Calu3 (cell line): ENCODE measurements at regions not wholly inside any gene's neighbourhood (a gene's known extent, or its start where the extent isn't known, plus 50 kb on each side); places are given as distances from the start of the nearest gene placed in this dataset.

Source experiments
- BruUV-seq: library from RNA; stranded (reverse); fragments of 400-500 nt; replicated peaks from 2 replicates; lab custom pipeline; 2021; lab: Mats Ljungman, UMichigan
- CTCF ChIA-PET: fragments of 300-600 bp; sonication (Branson Sonifier 250); formaldehyde crosslinking; loops from one replicate; lab custom pipeline; 2022; ENCODE audit warnings: antibody characterized with exemption; lab: Charles Lee
- DNase-seq: peaks from one replicate; pipeline ENCODE4 v3.0.0; 2022
- H3K27ac Mint-ChIP-seq: one replicate; pipeline ENCODE4 v1.8.0; 2022; ENCODE audit warnings: mixed read lengths; ENCODE audit not compliant: unreplicated experiment
- H3K27me3 Mint-ChIP-seq: one replicate; pipeline ENCODE4 v1.8.0; 2022; ENCODE audit warnings: mixed read lengths; ENCODE audit not compliant: unreplicated experiment
- H3K36me3 Mint-ChIP-seq: one replicate; pipeline ENCODE4 v1.8.0; 2022; ENCODE audit warnings: mild to moderate bottlenecking, moderate library complexity, mixed read lengths; ENCODE audit not compliant: insufficient read depth, unreplicated experiment
- H3K4me1 Mint-ChIP-seq: one replicate; pipeline ENCODE4 v1.8.0; 2022; ENCODE audit warnings: mild to moderate bottlenecking, low read depth, mixed read lengths; ENCODE audit not compliant: unreplicated experiment
- H3K4me3 Mint-ChIP-seq: one replicate; pipeline ENCODE4 v1.8.0; 2022; ENCODE audit warnings: mild to moderate bottlenecking, low read depth, moderate library complexity, mixed read lengths; ENCODE audit not compliant: unreplicated experiment
- H3K9me3 Mint-ChIP-seq: one replicate; pipeline ENCODE4 v1.8.0; 2022; ENCODE audit warnings: low read depth, mixed read lengths; ENCODE audit not compliant: unreplicated experiment
- CTCF ChIP-seq: fragments of 200-600 bp; IDR thresholded peaks from one replicate; pipeline ENCODE4 v1.8.0; 2022; ENCODE audit warnings: antibody characterized with exemption; ENCODE audit not compliant: unreplicated experiment
- intact Hi-C: fragments of 100-400 bp; cut with micrococcal nuclease; formaldehyde crosslinking; loops from one replicate; pipeline ENCODE4 v1.10.0; 2022; ENCODE audit not compliant: unreplicated experiment

- no TSS peak for BruUV-seq
- Mint-ChIP-seq H3K27me3 (peaks cover 35% of the 10 kb centered on the region), H3K9me3 (no peaks in the 10 kb centered on the region), H3K4me1 (no peaks in the 10 kb centered on the region), H3K27ac (no peak overlapping the region), H3K36me3 (no peaks in the 10 kb centered on the region), H3K4me3 (no peak overlapping the region)
- no peak for TF ChIP-seq CTCF
- intact Hi-C loops = no loop called here
- CTCF ChIA-PET = no interaction called here
- DNase-seq = no peak
These were observed 334.7 kb upstream of the MDFIC2 start for GRCh38 chr3:70647094-70647493.

- peaks cover 30% of the 10 kb centered on the region for H3K27me3 Mint-ChIP-seq
- no TSS peak for BruUV-seq
- H3K4me3 Mint-ChIP-seq = no peak overlapping the region
These were observed 334.2 kb upstream of the MDFIC2 start for GRCh38 chr3:70646635-70647034.

GRCh38 chr3:70640481-70640880 lies 328.0 kb upstream of the MDFIC2 start:
- H3K4me1 Mint-ChIP-seq = no peaks in the 10 kb centered on the region
- H3K27me3 Mint-ChIP-seq = no peaks in the 10 kb centered on the region
- BruUV-seq = no TSS peak
- H3K9me3 Mint-ChIP-seq = no peaks in the 10 kb centered on the region
- no peak for TF ChIP-seq CTCF
- no peak for DNase-seq
- no peaks in the 10 kb centered on the region for H3K36me3 Mint-ChIP-seq
- H3K4me3 Mint-ChIP-seq = no peak overlapping the region
- CTCF ChIA-PET = no interaction called here
- no peak overlapping the region for H3K27ac Mint-ChIP-seq
- intact Hi-C loops = no loop called here

More at GRCh38 chr3:70646635-70647034, 334.2 kb upstream of the MDFIC2 start:
- no peaks in the 10 kb centered on the region for H3K36me3 Mint-ChIP-seq
- no peak for TF ChIP-seq CTCF
- no peaks in the 10 kb centered on the region for H3K9me3 Mint-ChIP-seq
- no peaks in the 10 kb centered on the region for H3K4me1 Mint-ChIP-seq
- DNase-seq = no peak
- intact Hi-C loops = no loop called here
- H3K27ac Mint-ChIP-seq = no peak overlapping the region
- CTCF ChIA-PET = no interaction called here

- Mint-ChIP-seq H3K27ac (no peak overlapping the region), H3K4me1 (no peaks in the 10 kb centered on the region), H3K36me3 (no peaks in the 10 kb centered on the region), H3K4me3 (no peak overlapping the region), H3K27me3 (peaks cover 13% of the 10 kb centered on the region), H3K9me3 (no peaks in the 10 kb centered on the region)
- intact Hi-C loops = no loop called here
- no TSS peak for BruUV-seq
- no peak for TF ChIP-seq CTCF
- CTCF ChIA-PET = no interaction called here
- no peak for DNase-seq
These were observed 322.9 kb upstream of the MDFIC2 start for GRCh38 chr3:70635301-70635700.
